HFF-Myc (cell line): ENCODE measurements at regions not wholly inside any gene's neighbourhood (a gene's known extent, or its start where the extent isn't known, plus 50 kb on each side); places are given as distances from the start of the nearest gene placed in this dataset.

ENCODE experiments used
- DNase-seq: peaks from one replicate; pipeline ENCODE4 v3.0.0-alpha.2; 2011; ENCODE audit warnings: low read depth; ENCODE audit errors: extremely low read depth
- H3K4me3 ChIP-seq: replicated peaks from 2 replicates; pipeline ENCODE4 v1.5.1; 2011; ENCODE audit warnings: low read depth, mild to moderate bottlenecking, control low read depth, low read length
- TF ChIP-seq, protein P1 (sequence below): IDR thresholded peaks from 2 replicates; pipeline ENCODE4 v1.5.1; 2012; ENCODE audit warnings: mild to moderate bottlenecking, low read depth, low read length, control low read depth; ENCODE audit errors: missing control alignments

DNA sequence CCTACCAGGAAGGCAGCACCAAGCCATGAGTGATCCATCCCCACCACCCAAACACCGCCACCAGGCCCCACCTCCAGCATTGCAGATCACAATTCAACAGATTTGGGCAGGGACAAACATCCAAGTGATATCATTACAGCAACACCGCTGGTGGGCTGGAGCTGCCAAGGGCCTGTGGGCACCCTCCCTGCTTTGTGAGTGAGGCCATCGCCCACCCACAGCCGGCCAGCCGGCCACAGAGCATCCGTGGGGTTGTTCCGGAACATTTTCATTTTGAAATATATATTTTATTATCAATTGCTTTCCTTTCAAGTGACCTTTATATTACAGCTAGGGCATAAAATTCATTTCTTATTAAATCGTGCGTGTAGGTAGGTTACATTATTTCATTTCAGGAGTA is 286.0 kb upstream of the CDH4 start:
- no peak for DNase-seq
- TF ChIP-seq, protein P1, sequence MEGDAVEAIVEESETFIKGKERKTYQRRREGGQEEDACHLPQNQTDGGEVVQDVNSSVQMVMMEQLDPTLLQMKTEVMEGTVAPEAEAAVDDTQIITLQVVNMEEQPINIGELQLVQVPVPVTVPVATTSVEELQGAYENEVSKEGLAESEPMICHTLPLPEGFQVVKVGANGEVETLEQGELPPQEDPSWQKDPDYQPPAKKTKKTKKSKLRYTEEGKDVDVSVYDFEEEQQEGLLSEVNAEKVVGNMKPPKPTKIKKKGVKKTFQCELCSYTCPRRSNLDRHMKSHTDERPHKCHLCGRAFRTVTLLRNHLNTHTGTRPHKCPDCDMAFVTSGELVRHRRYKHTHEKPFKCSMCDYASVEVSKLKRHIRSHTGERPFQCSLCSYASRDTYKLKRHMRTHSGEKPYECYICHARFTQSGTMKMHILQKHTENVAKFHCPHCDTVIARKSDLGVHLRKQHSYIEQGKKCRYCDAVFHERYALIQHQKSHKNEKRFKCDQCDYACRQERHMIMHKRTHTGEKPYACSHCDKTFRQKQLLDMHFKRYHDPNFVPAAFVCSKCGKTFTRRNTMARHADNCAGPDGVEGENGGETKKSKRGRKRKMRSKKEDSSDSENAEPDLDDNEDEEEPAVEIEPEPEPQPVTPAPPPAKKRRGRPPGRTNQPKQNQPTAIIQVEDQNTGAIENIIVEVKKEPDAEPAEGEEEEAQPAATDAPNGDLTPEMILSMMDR, result no peak
- H3K4me3 ChIP-seq, result no peak overlapping the region

DNA sequence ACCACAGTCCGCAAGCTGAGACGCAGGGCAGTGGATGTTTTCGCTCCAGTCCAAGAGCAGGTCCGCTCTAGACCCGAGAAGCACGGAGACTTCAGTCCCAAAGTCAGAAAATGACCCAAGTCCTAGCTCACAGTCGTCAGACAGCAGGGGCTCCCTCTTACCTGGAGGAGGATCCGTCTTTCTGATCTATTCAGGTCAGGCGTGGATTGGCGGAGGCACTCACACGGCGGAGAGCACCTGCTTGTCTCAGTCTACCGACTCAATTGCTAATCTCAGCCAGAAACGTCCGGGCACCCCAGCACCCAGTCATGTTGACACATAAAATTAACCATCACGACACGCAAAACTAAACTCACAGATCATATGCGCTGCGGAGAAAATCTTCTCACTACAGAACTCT is 285.3 kb upstream of the CDH4 start:
- DNase-seq, result no peak
- TF ChIP-seq, protein P1, result no peak
- H3K4me3 ChIP-seq, result no peak overlapping the region

DNA sequence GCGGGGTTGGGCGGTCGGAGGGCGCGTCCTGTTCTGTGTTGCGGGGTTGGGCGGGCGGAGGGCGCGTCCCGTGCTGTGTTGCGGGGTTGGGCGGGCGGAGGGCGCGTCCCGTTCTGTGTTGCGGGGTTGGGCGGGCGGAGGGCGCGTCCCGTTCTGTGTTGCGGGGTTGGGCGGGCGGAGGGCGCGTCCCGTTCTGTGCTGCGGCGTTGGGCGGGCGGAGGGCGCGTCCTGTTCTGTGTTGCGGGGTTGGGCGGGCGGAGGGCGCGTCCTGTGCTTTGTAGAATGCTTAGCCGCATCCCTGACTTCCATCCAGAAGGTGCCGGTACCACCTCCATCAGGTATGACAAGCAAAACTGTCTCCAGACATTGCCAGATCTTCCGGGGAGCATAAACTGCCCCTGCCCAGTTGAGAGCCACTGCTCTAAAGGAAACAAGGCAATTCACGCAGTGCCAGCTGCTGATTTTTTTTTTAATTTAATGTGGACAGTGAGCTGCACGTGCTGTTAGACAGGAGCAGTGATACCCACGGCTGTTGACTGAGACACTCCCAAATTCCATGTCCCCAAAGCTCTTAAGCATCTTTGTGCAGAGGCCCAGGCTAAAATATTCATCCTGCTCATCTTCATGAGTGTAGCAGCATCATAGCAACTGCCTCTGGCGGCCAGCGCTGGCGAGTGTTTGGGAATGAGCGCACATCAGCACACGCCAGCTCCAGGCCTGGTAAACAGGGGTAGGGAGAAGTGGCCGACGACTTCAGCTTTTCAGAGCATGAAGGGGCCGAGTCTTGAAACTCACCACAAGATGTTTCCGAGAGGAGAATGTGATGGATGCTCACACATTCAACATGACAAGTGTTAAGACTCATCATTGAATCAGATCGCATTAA is 284.4 kb upstream of the CDH4 start:
- TF ChIP-seq, protein P1, result no peak
- no peak for DNase-seq
- no peak overlapping the region for H3K4me3 ChIP-seq

DNA sequence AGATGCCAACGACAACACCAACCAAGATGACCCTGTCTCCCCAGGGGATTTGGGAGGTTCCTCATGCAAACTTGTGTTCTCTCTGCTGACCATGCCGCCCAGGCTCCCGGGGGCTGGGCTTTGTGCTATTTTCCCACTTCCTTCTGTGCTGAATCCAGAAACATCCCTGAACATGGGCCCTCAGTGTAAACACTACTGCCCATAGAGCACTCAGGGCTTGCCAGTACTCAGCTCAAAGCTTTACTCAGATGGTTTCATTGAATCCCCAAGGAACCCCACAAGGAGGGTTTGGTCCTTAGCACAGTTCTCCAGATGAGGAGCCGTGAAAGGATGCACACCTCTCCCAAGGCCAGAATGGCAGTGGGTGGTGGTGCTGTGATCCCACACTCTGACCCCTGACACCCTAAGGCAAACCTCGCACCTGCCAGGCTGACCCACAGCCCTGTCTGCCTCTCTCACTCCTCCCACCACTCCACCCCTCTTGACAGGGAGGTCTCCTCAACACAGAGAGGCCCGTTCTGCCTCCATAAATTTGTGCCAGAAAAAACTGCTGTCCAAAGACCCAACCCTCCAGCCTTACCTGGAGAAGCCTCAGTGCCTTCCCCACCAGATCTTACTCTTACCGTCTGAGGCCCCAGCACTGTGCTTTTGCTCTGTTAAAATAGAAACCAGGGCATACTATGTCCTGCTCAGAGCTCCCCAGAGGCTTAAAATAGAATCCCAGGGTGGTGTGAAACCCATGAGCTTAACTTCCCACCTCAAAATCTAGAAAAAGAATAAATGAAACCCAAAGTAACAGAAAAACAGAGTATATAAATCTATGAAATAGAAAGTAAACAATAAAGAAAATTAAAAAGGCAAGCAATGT is 283.0 kb upstream of the CDH4 start:
- no peak overlapping the region for H3K4me3 ChIP-seq
- no peak for DNase-seq
- TF ChIP-seq, protein P1, result no peak

DNA sequence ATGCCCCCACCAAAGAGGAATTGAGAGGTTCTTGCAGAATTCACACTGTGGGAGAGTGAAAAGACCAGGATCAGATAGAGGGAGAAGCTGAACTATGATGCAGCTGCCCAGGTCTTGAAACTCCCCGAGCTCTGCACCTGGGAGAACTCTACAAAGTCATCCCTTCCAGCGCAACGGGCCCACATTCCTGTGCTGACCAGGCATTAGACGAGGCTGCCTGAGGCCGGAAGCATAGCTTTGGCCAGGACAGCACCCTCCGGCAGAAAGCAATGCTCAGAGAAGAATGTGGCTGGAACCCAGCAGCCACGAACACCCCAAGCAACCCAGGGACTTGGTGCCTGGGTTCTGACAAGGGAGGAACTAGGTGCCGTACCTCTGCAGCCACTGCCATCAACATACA is 281.5 kb upstream of the CDH4 start:
- no peak overlapping the region for H3K4me3 ChIP-seq
- TF ChIP-seq, protein P1, result no peak
- DNase-seq, result no peak

DNA sequence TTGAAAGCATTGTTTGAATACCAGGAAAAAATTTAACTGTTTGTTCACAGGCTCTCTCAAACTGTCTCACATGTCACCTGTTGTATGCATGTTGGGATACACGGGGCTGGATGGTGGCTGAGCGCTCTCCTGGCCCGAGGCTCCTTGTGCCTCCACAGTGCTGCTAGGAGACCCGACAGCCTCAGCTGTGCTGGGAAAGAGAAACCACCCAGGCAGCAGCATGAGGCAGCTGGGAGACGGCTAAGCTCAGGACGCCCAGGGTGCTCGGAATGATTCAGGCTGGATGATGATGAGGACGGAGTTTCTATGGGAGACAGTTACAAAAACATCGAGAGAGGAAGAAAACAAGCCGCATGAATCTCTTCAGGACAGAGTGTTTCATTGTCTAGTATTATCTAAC is 278.0 kb upstream of the CDH4 start:
- TF ChIP-seq, protein P1, result no peak
- no peak for DNase-seq
- no peak overlapping the region for H3K4me3 ChIP-seq
